ENCODE measurements at regions not wholly inside any gene's neighbourhood (a gene's known extent, or its start where the extent isn't known, plus 50 kb on each side); places are given as distances from the start of the nearest gene placed in this dataset.

DNA sequence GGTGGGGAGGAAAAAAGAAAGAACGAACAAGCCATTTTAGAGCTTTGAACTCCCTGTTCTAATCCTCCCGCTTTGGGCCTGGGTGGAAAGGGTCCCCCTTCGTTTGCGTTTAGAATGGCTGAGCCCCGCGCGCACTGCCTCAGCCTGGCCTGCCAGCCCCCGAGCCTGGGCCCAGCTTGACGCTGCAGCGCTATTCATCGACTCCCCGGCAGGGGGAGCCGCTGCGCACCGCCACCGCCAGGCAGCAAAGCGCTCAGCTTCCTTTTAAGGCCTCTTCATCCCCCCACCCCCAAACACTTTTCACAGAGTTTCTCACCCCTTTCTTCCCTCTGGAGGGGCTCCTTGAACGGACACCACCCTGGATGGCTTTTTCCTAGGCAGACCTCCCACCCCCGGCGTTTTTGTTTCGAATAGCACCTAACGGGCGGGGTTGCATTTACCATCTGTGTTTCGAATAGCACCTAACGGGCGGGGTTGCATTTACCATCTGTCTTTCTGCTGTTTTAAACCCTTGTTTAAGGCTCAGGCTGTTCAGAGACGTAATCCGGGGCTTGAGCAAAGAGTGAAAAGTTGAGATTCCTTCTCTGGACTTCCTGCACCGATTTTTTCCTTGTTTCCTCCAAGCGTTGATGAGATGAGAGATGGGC is 56.4 kb upstream of the PIWIL1 start:
- Histone ChIP-seq H3K9me3 (peaks cover 0 to 9% of the 10 kb centered on the region in 2 donors), H3K36me3 (no peaks in the 10 kb centered on the region), H3K27ac (no peak overlapping the region), H3K4me3 (no peak overlapping the region), H3K4me1 (no peaks in the 10 kb centered on the region), H3K27me3 (no peaks in the 10 kb centered on the region)
- no peak for DNase-seq (ENCODE audit: low spot score)
- TF ChIP-seq, protein P1, sequence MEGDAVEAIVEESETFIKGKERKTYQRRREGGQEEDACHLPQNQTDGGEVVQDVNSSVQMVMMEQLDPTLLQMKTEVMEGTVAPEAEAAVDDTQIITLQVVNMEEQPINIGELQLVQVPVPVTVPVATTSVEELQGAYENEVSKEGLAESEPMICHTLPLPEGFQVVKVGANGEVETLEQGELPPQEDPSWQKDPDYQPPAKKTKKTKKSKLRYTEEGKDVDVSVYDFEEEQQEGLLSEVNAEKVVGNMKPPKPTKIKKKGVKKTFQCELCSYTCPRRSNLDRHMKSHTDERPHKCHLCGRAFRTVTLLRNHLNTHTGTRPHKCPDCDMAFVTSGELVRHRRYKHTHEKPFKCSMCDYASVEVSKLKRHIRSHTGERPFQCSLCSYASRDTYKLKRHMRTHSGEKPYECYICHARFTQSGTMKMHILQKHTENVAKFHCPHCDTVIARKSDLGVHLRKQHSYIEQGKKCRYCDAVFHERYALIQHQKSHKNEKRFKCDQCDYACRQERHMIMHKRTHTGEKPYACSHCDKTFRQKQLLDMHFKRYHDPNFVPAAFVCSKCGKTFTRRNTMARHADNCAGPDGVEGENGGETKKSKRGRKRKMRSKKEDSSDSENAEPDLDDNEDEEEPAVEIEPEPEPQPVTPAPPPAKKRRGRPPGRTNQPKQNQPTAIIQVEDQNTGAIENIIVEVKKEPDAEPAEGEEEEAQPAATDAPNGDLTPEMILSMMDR (IDR thresholded peaks at IDR 0.05): peak; percentile 28 to 63

DNA sequence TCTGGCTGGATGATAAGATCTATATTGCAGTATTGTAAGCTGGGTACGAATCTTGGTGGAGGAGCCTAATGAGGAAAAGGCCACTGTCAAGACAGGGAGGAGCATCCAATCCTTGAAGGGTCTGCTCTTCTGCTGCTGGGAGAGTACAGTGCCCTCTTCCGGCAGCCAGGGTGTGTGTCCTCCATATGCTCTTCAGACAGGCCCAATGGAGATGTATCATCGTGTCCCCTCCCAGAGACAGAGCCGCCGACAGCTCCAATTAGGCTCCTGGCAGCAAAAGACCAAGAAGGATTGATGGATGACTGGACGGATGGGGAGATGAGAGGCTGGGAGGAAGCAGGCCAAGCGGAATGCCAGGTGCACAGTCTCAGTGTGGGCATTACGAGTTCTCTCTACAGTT is 51.6 kb upstream of the PIWIL1 start:
- H3K4me1 ChIP-seq: no peaks in the 10 kb centered on the region
- H3K27me3 ChIP-seq: no peaks in the 10 kb centered on the region
- H3K36me3 ChIP-seq: no peaks in the 10 kb centered on the region
- H3K9me3 ChIP-seq: peaks cover 0 to 22% of the 10 kb centered on the region in 2 donors
- DNase-seq (ENCODE audit: low spot score): no peak
- TF ChIP-seq, protein P1 (IDR thresholded peaks at IDR 0.05): no peak
- H3K4me3 ChIP-seq: no peak overlapping the region
- H3K27ac ChIP-seq: no peak overlapping the region

DNA sequence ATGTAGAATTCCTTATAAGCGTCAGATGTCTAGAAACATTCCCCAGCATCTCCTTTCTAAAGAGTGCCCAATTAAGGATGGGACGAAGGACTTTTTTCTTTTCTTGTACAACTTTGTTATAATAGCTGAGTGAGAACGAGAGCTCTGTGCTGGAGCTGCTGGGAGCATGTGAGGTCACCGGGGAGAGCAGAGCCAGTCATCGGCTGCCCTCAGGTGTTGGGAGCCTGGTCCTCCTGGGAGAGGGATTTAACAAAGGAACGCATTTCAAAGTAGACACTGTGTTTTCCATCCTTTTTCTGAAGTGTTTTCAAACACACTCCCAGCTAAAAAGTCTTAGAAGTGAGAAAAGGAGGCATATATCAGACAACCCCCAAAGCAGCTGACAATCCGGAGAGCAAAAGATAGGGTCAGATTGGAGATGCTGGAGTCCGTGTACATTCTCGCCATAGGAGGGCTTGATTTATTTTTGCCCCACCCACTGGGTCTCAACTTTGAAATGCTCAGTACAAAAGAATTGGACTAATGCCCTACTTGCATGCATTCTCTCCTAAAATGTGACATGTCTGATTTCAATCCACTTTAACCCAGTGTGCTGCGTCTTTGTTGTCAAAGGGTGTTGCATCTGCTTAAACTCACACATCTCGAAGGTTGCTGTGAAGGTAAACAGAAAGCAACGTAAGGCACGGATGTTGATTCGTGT is 50.8 kb upstream of the PIWIL1 start:
- H3K4me3 ChIP-seq: no peak overlapping the region
- TF ChIP-seq, protein P1 (IDR thresholded peaks at IDR 0.05): no peak

More for the DNA sequence above, 50.8 kb upstream of the PIWIL1 start:
- no peak for DNase-seq (ENCODE audit: low spot score)
- Histone ChIP-seq H3K36me3 (no peaks in the 10 kb centered on the region), H3K27me3 (no peaks in the 10 kb centered on the region), H3K9me3 (peaks cover 0 to 22% of the 10 kb centered on the region in 2 donors), H3K4me1 (no peaks in the 10 kb centered on the region), H3K27ac (no peak overlapping the region)

Data from right atrium auricular region (tissue), 2 donors.